Testis (tissue), 2 donors: ENCODE measurements at regions not wholly inside any gene's neighbourhood (a gene's known extent, or its start where the extent isn't known, plus 50 kb on each side); places are given as distances from the start of the nearest gene placed in this dataset.

Experiments
- POLR2A ChIP-seq: fragments of 450-650 bp; IDR thresholded peaks from one replicate; pipeline ENCODE4 v1.6.1; 2017; ENCODE audit warnings: antibody characterized with exemption, mild to moderate bottlenecking, moderate library complexity
- TF ChIP-seq, protein P1 (sequence below), 3 experiments: fragments of 450-650 bp in 2 of 3; fragments of 200-600 bp in 1 of 3; sonication (generic) in 1 of 3; IDR thresholded peaks; one replicate each; pipeline ENCODE4 v1.5.1; 2016 to 2019; ENCODE audit warnings: antibody characterized with exemption in 3 of 3, mild to moderate bottlenecking in 2 of 3, moderate library complexity in 1 of 3

- TF ChIP-seq, protein P1, sequence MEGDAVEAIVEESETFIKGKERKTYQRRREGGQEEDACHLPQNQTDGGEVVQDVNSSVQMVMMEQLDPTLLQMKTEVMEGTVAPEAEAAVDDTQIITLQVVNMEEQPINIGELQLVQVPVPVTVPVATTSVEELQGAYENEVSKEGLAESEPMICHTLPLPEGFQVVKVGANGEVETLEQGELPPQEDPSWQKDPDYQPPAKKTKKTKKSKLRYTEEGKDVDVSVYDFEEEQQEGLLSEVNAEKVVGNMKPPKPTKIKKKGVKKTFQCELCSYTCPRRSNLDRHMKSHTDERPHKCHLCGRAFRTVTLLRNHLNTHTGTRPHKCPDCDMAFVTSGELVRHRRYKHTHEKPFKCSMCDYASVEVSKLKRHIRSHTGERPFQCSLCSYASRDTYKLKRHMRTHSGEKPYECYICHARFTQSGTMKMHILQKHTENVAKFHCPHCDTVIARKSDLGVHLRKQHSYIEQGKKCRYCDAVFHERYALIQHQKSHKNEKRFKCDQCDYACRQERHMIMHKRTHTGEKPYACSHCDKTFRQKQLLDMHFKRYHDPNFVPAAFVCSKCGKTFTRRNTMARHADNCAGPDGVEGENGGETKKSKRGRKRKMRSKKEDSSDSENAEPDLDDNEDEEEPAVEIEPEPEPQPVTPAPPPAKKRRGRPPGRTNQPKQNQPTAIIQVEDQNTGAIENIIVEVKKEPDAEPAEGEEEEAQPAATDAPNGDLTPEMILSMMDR (IDR thresholded peaks at IDR 0.05): no peak
- TF ChIP-seq POLR2A: no peak
Observed at GRCh38 chr5:165903835-165904234, 2387.6 kb upstream of the WWC1 start.
